ENCODE measurements at regions not wholly inside any gene's neighbourhood (a gene's known extent, or its start where the extent isn't known, plus 50 kb on each side); places are given as distances from the start of the nearest gene placed in this dataset.

GRCh38 chr1:214209260-214209808 lies 71.6 kb upstream of the SMYD2 start:
- DNase-seq, result no peak

DNA sequence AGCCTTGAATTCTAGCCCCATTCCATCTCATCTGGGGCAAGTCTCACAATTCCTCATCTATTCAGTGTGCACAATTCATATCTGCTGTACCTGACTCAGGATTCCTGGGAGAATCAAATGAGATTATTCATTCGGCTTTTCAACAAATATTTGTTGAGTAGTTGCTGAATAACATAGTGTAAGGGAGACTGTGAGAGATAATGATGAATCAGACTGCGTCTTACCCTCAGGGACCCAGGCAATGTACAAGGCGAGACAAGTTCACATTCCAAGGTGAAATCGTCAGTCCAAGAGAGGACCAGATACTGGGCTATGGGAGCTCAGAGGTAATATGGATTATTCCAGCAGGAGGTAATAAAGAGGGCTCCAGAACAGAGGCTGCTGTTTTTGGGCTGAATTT lies 67.8 kb upstream of the SMYD2 start:
- DNase-seq, result no peak

DNA sequence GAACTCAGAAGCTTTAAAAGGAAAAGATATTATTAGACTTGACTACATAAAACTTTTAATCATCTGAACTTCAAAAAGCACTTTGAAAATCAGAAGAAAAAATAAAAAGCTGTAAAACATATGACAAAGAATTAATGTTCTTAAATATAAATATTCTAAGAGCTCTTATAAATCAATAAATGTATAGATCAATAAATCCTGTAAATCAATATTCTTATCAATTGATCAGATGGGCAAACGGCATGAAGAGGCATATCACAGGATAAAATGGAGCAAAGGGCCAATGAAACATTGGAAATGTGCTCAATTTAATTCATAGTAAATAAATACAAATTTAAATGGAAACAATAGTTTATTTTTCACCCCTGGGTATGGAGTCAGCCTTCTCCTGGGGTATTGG lies 66.1 kb upstream of the SMYD2 start:
- no peak for DNase-seq

DNA sequence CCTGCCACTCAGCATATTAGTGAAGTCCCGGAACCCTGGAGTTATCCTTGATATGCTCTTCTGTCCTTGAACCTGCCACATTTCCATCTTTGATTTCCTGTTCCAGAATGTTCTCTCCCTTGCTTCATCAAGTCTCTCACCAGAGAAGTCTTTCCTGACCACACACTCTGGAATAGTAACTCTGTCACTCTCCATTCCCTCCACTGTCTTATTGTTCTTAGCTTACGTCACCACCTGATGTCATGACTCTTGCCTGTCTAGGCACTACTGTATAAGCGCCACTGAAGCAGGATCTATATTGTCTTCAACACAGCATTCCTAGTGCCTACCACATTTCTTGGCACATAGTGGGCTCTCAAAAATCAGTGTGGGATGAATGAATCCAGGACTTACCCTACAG lies 65.4 kb upstream of the SMYD2 start:
- no peak for DNase-seq

DNA sequence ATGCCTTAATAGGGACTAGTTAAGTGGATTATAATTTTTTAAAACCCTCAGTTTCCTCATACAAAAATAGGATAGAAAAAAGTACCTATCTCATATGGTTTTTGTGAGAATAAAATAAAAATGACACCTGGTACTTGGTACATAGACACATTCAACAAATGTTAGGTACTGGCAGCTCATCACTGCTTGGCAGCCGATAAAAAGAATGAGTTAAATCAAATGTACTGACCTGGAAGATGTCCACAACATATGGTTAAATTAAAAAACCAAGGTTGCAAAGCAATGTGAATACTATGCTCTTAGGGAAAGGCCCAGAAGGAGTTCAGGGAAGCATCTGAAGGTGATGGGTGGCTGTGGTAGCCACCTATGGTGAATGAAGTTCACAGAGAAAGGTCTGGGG lies 64.9 kb upstream of the SMYD2 start:
- no peak for DNase-seq

GRCh38 chr1:214216779-214217178 lies 64.2 kb upstream of the SMYD2 start:
- no peak for DNase-seq

DNA sequence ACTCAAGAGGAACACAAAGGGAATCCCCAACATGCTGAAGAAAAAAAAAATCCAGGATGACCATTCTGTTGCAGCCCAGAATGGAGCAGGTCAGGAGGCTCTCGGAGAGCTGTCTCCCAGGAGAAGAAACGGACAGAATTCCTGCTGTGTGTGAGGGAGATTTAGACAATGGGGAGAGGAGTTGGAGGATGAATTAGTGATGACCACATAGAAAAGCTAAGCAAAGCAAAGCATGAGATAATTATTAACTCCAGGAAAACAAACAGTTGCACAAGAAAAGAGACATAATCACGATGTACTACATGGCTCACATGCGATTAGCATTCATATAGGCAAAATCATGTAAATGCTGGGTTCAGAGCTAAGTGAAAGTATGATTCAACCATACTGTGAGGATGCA lies 61.1 kb upstream of the SMYD2 start:
- DNase-seq, result no peak

DNA sequence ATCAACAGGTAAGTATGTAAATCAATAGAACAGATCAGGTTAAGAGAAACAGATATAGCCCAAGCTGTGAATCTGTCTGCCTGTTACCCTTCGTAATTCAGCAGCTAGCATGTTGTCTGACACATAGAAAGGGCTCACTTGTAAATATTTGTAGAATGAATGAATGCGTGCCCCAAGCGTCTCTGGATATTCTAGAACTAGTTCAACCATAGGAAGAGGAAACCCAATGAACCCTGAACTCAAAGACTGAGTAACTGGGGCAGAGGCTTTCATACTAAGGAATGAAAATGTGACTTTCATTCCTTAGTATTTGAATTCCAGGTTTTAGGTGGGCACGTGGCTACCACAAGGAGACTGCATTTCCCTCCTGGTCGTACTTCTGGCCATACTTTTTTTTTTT lies 60.1 kb upstream of the SMYD2 start:
- DNase-seq, result no peak

GRCh38 chr1:214224611-214225354 lies 56.2 kb upstream of the SMYD2 start:
- DNase-seq, result no peak

GRCh38 chr1:214228976-214229375 lies 52.0 kb upstream of the SMYD2 start:
- DNase-seq, result no peak

GRCh38 chr1:214229736-214230135 lies 51.2 kb upstream of the SMYD2 start:
- DNase-seq, result no peak

All from 8988T (cell line).